HG02678 (cell line): ENCODE measurements at regions not wholly inside any gene's neighbourhood (a gene's known extent, or its start where the extent isn't known, plus 50 kb on each side); places are given as distances from the start of the nearest gene placed in this dataset.
A peak's percentile ranks its signal among the peaks of the same experiment; 100 is the strongest.
"Not testable (repeated sequence)": the region's sequence is repeated elsewhere in the genome, so short reads cannot be mapped to it uniquely, and the experiment has no call there.

Experiments
- ATAC-seq: cut with Tn5 transposase; IDR thresholded peaks from one replicate; pipeline ENCODE4 v1.9.1; 2021; ENCODE audit warnings: mild to moderate bottlenecking, moderate library complexity; ENCODE audit not compliant: unreplicated experiment

DNA sequence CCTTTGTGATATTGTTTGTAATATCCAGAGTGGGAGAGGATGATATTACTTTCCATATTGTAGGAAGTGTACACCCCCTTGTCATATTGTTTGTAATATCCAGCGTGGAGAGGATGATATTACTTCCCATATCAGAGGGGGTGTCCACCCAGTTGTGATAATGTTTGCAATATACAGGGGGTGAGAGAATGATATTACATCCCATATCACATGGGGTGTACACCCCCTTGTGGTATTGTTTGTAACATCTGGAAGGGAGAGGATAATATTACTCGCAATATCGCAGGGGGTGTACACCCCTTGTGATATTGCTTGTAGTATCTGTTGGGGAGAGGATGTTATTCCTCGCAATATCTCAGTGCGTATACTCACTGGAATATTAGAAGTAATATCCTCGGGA lies 61.5 kb downstream of the PRSS23 start:
- no peak for ATAC-seq

DNA sequence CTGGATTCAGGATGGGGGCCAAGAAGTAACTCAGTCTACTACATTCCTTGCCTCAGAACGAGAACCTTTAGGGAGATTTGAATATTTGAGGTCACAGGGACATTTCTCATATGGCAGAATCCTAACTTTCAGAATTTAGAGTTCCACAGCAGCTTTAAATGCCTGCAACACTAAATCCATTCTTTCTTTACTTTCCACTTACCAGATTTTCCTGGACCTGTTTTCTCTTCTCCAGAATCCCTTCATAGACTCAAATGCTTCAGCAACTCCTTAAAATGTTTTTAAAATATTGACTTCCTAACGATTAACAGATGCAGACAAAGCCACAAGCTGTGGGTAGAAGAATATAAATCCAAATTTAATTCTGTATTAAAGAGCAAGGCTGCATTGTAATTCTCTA lies 63.1 kb downstream of the PRSS23 start:
- no peak for ATAC-seq

DNA sequence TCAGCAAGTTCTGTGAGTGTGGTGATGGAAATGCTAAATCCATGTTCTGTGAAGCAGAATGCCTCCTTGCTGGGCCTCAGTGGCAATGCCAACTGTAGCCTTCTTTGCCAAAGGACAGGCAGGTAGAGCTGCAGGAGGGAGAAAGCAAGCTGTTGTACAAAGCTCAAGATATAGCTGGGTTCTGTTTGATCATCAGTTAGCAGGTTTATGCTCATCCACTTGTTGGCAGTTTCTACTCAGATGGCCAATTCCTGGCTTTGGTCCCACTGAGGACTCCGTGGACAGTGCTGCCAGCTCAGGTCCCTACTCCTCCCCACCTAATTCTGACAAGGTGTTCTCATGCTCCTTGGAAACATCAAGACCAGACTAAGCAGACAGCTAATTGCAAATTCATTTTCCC lies 65.1 kb downstream of the PRSS23 start:
- ATAC-seq, result no peak

DNA sequence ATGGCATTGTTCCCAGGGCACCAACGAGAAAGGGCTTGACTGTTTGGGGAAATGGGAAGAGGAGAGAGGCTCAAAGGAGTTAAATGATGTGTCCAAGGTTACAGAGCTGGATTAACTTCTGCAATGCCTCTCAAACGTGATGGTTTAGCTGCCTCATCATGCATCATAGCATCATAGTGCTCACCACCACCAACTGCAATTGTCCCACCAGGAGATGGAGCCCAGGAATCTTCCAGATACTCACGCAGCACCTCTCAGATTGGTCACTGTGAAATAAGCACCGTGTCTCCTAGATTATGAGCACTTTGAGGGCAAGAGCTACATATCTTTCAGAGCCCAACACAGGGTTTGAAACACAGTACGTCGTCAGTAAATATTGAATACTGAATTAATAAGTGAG lies 69.2 kb downstream of the PRSS23 start:
- ATAC-seq, result no peak

DNA sequence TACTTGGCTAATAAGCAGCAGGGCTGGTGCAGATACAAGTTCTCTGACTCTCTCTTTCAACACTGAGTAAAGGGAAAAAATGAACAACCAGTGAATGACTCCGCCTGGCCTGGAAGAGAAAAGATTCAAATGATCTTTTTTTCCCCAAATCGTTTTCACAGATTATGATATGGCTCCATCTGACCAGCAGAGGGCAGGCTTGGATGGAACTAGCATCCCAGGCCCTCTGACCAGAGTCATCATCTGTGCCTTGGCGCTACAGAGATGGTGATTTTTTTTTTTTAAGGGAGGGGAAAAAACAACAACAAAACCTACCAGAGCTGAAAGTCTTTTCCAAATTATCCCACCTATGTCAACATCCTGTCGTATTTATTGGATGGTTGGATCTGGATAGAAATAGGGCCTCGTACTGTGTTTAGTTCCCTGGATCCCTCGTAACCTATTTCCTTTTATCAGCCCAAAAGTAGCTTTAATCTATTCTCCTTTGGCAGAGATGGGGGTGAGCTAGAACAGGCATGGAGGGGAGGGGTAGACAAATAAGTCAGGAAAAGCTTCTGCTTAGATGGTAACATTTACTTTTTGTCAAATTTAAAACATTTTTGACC lies 69.7 kb downstream of the PRSS23 start:
- peak; percentile 86 for ATAC-seq

DNA sequence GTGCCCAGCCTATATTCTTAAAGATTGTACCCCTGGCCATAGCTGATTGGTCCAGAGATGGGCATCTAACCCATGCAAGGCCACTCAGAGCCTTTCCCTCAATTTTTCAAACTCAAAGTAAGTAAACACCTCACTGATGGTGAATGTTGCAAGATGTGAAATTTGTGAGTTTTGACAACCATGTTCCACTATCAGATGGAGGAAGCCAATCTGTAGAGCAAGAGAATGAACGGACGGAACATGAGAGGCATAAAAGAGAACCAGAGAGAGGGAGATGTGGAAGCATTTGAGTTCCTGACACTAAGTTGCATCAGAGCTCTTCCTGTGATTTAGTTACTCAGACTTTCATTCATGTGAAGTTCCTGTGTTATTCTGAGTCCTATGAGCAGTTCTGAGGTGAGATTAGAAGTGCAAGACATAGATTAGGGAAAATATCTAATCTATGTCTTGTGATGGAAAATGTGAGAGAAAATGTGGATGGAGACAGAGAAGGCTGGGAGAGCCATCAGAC lies 73.3 kb downstream of the PRSS23 start:
- no peak for ATAC-seq

DNA sequence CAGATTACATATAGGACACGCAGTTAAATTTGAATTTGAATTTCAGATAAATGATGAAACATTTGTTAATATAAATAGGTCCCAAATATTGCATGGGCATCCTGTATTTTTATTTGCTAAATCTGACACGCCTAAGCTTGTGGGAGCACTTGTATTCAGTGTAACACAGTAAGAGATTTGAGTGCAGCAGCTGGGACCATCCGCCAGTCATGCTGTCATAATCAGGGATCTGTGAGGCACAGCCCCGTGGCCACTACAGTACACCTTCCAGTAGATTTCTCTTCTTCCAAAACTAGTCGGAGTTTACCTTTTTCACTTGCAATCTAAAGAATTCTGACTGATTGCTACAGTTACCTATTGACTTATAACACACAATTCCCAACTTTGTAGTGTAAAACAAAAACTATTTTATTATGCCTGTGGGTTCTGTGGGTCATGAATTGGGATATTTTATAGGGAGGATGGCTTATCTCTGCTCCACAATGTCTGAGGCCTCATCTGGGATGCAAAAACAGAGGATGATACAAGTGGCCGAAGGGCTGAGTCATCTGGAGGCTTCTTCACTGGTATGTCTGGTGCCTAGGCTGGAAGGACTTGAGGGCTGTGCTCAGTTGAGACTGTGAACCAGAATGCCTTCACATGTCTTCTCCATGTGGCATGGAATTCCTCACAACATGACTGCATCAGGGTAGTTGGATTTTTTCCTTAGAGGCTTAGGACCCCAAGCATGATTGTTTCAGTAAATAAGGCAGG lies 74.1 kb downstream of the PRSS23 start:
- no peak for ATAC-seq

DNA sequence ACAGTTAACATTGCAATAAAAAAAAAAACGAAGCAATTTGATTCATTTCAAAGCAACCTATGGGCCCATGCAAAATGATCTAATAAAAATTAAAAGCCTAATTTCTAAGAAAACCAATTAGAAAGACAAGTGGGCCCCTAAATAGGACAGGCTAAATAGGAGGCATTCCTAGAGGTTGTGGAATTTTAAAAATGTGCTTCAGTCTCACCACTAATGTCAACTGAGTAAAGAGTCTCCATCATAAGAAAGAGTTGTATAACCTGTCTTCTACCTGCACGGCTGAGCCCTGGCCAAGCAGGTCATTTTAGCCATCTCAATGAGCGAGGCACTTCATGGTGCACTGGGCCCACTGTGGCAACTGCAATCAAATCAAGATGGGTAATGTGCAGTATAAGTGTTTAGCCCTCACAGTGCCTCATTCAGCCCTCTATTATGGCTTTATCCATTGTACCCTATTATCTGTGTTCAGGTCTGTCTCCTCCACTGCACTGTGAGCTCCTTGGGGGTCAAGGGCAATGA lies 76.4 kb downstream of the PRSS23 start:
- no peak for ATAC-seq

DNA sequence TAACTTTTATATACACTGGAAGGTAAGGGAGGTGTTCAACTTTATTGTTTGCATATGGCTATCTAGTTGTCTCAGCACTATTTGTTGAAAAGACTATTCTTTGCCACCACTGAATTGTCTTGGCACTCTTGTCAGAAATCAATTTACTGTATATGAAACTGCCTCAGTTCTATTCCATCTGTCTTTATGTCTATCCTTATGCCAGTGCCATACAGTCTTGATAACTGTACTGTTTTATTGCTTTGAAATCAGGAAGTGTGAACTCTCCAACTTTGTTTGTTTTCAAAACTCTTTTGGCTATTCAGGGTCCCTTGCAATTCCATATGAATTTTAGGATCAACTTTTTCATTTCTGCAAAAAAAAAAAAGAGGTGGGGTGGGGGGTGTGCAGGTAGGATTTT lies 77.2 kb downstream of the PRSS23 start:
- no peak for ATAC-seq

DNA sequence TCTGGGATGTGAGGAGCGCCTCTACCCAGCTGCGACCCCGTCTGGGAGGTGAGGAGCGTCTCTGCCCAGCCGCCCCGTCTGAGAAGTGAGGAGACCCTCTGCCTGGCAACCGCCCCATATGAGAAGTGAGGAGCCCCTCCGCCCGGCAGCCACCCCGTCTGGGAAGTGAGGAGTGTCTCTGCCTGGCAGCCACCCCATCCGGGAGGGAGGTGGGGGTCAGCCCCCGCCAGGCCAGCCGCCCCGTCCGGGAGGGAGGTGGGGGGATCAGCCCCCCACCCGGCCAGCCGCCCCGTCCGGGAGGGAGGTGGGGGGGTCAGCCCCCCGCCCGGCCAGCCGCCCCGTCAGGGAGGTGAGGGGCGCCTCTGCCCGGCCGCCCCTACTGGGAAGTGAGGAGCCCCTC lies 76.0 kb downstream of the FZD4 start:
- ATAC-seq, result not testable (repeated sequence)

DNA sequence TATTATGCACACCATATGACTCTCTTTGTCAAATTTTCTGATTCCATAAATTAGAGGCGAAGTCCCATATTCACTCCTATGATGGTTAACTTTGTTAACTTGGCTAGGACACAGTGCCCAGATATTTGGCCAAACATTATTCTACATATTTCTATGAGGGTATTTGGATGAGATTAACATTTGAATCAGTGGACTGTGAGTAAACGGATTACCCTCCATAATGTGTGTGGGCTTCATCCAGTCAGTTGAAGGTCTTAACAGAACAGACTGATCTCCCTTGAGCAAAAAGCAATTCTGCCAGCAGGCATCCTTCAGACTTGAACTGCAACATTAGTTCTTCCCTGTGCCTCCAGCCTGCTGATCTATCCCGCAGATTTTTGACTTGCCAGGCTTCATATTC lies 69.9 kb downstream of the FZD4 start:
- ATAC-seq, result no peak

DNA sequence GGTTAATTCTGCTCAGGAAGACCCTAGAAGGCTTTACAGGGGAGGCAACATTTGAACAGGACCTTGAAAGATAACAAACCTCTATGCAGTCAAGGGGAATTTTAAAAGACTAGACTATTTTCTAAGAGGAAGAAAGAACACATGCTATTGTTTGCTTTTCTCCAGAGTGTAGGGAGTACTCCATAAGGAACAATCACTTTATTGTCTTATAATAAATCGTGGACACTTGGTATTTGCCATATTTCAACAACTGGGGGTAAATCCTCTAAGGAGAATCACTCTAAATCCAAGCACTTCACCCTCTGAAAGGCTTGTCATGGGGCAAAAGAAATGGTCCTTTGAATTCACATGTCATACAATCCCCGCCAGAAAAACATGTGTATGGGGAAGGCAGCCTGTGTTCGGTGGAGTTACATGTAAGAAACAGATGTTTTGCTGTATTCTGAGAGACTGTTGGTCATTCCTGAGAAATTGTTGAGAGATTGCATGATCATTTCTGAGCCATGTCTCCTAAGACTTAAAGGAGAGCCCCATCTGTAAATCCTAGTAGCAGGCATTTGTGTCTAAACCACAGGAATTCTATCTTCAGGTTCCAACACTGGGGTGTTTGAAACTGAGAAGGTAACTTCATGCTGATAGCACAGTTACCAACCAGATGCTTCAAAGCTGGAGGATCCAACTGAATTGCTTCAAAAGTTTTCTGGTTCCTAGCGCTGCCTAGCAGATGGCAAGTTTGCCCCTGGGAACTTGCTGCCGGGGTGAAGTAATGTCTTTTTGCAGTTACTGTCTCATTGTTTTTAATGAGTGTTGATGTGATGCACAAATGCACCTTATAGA lies 66.8 kb downstream of the FZD4 start:
- ATAC-seq, result no peak

DNA sequence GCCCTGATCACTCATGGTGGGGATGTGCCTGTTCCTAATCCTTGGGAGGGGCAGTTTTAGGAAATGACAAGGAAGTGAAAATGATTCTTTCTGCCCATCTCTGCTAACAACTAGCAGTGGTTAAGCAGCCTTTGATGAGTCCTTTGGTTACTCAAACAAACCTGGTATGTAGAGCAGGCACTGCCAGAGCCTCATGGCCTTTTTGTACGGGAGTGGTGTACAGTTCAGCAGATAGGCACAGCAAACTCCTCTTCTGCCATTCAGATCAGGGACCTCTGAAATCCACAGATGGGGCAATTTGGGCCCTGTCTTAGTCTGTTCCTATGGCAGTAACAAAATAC lies 66.2 kb downstream of the FZD4 start:
- no peak for ATAC-seq

DNA sequence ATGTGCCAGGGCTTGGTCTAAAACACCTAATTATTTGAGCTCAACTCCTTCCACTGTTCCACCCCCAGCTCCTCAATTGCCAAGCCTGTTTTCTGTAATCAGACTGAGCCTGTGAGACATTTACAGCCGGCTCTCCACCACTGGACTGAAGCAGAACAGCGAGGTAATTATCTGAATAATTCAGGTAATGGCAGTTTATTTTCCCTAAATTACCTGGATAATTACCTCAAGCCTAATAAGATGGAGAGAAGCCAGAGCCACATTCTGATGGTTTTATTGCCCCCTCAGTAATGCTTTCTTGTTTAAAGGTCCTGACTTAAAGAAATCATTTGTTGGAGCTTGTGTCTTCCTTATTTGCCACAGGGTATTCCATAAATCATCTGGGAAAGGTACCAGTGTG lies 64.2 kb downstream of the FZD4 start:
- ATAC-seq, result no peak

DNA sequence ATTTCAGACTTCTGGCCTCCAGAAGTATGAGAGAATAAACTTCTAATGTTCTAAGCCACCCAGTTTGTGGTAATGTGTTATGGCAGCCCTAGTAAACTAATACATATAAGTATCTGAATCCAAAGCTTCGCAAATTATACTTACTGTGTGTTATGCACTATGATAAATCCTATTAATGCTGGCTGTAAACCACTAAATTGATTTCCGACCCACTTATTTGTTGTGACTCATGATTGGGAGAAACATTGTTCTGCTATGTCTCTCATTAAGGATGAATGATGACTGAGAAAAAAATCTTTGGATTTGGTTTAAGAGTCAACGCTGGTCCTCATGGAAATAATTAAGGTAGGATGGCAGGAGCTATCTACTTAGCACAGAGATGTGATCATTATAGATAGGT lies 62.0 kb downstream of the FZD4 start:
- no peak for ATAC-seq
